Gastroesophageal sphincter (tissue), 3 donors: ENCODE measurements at regions not wholly inside any gene's neighbourhood (a gene's known extent, or its start where the extent isn't known, plus 50 kb on each side); places are given as distances from the start of the nearest gene placed in this dataset.

ENCODE experiments used
- EP300 ChIP-seq: sonication (generic); formaldehyde crosslinking; IDR thresholded peaks from one replicate; pipeline ENCODE4 v1.6.1; 2017; ENCODE audit warnings: antibody characterized with exemption, mild to moderate bottlenecking
- POLR2A ChIP-seq, 2 donors: fragments of 450-650 bp; IDR thresholded peaks; one replicate each; pipeline ENCODE4 v1.6.1; 2017; ENCODE audit warnings: antibody characterized with exemption in 2 of 2, mild to moderate bottlenecking in 2 of 2, moderate library complexity in 1 of 2
- POLR2AphosphoS5 ChIP-seq: sonication (generic); formaldehyde crosslinking; IDR thresholded peaks from one replicate; pipeline ENCODE4 v1.6.1; 2017; ENCODE audit warnings: antibody characterized with exemption
- TF ChIP-seq, protein P1 (sequence below), 4 experiments: fragments of 200-600 bp in 2 of 4; fragments of 450-650 bp in 2 of 4; sonication (generic) in 1 of 4; IDR thresholded peaks; one replicate each; pipeline ENCODE4 v1.5.1; 2017 to 2019; ENCODE audit warnings: antibody characterized with exemption in 4 of 4, mild to moderate bottlenecking in 2 of 4, moderate library complexity in 2 of 4

DNA sequence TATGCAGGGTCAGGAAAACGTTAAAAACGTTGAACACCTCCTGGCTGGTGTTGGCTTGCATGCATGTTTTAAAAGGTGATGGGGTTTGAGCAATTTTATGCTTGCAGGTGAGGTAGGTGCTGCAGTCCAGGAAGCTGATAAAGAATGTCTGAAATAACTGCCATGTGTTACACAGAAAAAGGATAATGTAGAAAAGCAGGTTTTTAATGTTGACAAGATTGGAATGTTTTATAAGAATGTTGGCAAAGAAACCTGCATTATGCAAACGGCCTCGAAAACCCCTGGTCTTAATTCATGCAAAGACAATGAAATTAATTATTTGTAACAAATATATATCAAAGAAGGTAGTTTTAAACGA is 723.7 kb upstream of the AGA start:
- TF ChIP-seq, protein P1, sequence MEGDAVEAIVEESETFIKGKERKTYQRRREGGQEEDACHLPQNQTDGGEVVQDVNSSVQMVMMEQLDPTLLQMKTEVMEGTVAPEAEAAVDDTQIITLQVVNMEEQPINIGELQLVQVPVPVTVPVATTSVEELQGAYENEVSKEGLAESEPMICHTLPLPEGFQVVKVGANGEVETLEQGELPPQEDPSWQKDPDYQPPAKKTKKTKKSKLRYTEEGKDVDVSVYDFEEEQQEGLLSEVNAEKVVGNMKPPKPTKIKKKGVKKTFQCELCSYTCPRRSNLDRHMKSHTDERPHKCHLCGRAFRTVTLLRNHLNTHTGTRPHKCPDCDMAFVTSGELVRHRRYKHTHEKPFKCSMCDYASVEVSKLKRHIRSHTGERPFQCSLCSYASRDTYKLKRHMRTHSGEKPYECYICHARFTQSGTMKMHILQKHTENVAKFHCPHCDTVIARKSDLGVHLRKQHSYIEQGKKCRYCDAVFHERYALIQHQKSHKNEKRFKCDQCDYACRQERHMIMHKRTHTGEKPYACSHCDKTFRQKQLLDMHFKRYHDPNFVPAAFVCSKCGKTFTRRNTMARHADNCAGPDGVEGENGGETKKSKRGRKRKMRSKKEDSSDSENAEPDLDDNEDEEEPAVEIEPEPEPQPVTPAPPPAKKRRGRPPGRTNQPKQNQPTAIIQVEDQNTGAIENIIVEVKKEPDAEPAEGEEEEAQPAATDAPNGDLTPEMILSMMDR (IDR thresholded peaks at IDR 0.05), result no peak
- TF ChIP-seq POLR2AphosphoS5 (no peak), POLR2A (IDR thresholded peaks at IDR 0.05) (no peak), EP300 (no peak)
